ENCODE measurements at regions not wholly inside any gene's neighbourhood (a gene's known extent, or its start where the extent isn't known, plus 50 kb on each side); places are given as distances from the start of the nearest gene placed in this dataset.

DNA sequence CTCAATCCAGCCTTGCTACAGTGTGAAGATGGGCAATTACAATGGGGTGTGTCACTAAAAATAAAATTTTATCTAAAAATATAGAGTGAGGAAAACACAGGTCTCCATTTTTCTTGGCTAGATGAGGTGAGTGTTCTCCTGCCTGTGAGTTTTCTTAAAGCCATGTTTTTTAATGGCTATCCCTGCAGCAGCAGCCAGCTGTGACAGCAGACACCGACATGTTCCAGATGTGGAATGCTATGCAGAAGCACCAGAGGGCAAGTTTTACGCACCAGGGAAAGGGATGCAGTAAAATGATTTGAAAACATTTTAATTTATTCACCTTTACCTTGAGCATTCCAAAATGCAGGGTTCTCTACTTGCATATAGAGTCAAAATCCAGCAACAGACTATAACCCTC is 577.0 kb upstream of the STXBP6 start:
- TF ChIP-seq CTCF (IDR thresholded peaks at IDR 0.05) = no peak
- TF ChIP-seq POLR2A (IDR thresholded peaks at IDR 0.05) = no peak
